ENCODE measurements at regions not wholly inside any gene's neighbourhood (a gene's known extent, or its start where the extent isn't known, plus 50 kb on each side); places are given as distances from the start of the nearest gene placed in this dataset.

DNA sequence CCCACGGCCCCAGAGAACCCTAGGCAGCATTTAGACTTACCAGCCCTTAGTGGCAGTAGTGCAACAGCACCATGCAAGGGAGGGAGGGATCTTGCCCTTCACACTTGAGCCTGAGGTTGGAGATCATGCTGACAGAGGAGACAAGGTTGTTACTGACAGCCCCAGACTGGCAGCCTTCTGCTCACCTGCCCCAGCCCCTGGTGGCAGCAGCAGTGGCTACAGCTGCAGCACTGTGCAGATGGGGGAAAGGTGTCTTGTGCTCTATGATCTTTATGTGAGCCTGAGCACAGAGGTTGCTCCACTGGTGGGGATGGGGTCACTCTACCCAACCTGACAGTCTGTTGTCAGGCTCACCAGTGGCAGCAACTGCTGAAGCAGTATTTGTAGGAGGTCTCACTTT, 501.2 kb upstream of the LRRTM4 start:
- DNase-seq (ENCODE audit: low spot score): no peak

GRCh38 chr2:78024996-78025395, 502.8 kb upstream of the LRRTM4 start:
- DNase-seq (ENCODE audit: low spot score): no peak

- no peak for DNase-seq (ENCODE audit: low spot score)
Measured at GRCh38 chr2:78029392-78029995, 507.3 kb upstream of the LRRTM4 start.

DNA sequence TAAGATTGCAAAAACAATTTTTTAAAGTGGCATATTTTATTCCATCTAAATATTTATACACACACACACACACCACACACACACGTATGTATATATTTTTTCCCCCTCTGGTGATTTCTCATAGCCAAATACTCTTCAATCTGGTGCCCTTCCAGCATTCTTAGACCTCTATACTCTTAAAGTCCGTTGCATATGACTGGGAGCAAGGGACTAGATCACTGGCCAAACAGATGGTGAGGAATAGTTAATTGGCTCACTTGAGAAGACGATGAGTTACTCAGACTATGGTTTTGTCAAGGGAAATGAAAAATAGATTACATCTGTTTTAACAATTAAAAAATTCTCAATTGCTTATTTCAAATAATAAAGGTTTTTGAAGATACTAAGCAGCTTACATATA, 512.5 kb upstream of the LRRTM4 start:
- DNase-seq (ENCODE audit: low spot score): no peak

DNA sequence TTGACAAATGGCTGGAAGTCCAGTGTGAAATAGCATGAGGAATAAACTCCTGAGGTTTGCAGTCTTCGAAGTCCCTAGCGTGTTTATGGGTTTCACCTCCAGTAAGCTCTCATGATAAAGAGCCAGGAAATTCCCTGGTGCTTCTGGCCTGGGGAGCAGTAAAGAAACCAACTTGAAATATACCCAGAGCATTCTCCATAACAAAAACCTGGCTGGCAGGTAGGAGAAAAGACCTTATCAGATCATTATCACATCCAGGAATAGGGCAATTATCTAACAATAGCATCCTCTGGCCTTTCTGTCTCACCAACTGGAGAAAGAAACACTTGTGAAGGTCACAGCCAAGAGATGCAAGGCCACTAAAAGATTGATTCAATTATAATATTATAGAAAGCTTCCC, 513.6 kb upstream of the LRRTM4 start:
- DNase-seq (ENCODE audit: low spot score): no peak

GRCh38 chr2:78051480-78051879, 529.3 kb upstream of the LRRTM4 start:
- no peak for DNase-seq (ENCODE audit: low spot score)

GRCh38 chr2:78056976-78057375, 534.8 kb upstream of the LRRTM4 start:
- no peak for DNase-seq (ENCODE audit: low spot score)

DNA sequence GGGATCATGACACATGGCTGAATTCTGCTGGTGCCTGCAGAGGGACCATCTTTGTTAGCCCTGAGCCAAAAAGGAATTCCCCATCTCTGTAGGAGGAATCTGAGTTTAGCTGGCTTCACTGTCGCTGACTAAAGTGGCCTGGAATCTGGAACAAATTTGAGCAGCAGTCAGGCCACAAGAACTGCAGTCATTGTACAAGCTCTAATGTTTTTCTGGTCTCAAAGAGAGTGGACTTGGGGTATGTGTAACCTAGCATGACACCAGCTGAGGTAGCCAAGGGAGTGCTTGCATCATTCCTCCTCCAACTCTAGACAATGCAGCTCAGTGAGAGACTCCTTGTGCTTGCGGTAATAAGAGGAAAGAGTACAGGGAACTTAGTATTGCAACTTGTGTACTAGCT, 539.1 kb upstream of the LRRTM4 start:
- no peak for DNase-seq (ENCODE audit: low spot score)

DNA sequence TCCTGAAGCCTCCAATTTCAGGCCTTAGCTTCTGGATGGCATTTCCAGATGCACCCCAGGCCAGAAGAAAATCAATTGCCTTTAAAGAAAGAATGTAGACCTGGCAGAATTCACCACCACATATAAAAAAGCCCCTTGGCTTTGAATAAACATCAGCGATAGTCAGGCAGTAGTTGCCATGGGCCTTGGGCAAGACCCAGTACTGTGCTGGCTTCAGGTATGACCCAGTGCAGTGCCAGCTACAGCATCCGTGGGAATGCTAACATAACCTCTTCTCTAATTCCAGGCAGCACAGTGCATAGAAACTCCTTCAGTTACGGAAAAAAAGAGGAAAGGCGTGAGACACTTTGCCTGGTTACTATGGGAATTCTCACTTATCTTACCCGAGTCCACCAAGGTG, 539.6 kb upstream of the LRRTM4 start:
- no peak for DNase-seq (ENCODE audit: low spot score)

- no peak for DNase-seq (ENCODE audit: low spot score)
Measured at GRCh38 chr2:78063246-78064020, 541.3 kb upstream of the LRRTM4 start.

DNA sequence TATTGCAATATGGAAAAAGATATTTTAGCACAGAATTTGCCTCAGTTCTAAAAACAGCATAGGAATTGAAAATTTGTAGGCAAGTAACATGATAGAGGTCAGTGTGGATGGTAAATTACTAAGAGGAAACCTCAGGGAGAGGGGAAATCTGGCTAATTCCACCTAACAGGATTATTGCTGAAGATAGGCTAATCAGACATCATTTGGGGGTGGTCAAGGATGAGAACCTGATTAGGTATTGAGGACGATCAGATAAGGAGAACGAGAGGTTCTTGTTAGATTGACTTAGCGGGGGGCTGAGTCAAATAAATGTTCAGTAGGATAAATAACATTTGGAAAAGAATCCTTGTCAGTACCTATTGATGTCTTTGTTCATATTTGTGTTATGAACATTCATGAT, 543.2 kb upstream of the LRRTM4 start:
- no peak for DNase-seq (ENCODE audit: low spot score)

DNA sequence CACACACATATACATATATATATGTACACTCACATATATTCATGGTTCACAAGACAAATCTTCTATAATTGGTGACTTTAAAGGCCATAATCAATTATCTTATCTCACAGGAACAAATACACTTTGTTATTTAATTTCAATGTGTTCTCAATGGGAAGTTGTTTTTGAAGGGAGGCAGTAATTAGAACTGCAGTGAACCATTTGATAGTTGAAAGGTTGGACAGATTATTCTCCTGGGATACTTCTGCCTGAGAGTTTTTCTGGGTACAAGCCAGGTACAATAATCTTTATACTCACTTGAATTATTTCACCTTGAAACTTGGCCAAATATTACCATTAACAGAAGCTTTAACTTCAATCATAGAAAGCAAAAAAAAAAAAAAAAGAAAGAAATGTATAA, 546.6 kb upstream of the LRRTM4 start:
- DNase-seq (ENCODE audit: low spot score): no peak

- DNase-seq (ENCODE audit: low spot score): no peak
Measured at GRCh38 chr2:78070693-78071092, 548.5 kb upstream of the LRRTM4 start.

DNA sequence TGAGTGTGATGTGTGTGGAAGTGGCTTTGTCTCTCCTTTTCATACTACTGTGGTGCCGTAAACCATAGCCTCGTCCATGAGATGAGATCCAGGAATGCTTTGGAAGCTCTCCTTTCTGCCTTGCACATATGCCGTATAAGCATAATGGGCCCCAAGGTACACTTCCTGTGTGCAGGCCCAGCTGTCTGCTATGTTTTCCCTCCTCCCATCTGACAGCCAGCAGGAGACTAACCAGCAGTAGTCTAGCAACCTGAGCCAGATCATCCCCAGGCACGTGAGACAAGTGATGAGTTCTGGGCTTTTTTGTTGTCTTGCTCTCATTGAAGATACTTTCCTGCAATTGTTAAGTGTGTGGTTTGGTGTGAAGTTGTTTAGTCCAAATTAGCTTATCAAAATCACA, 555.5 kb upstream of the LRRTM4 start:
- no peak for DNase-seq (ENCODE audit: low spot score)

DNA sequence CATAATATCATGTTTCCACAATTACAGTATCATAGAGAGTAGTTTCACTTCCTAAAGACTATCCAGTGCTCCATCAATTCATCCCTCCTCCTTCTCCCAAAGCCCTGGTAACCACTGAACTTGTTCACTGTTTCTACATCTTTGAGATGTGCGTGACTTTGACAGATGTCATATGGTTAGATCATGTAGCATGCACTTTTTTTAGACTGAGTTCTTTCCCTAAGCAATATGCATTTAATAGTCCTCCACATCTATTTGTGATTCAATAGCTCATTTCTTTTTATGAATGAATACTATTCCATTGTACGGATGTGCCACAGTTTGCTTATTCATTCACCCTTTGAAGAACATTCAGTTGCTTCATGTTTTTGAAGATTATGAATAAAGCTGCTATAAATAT, 560.4 kb upstream of the LRRTM4 start:
- DNase-seq (ENCODE audit: low spot score): no peak

DNA sequence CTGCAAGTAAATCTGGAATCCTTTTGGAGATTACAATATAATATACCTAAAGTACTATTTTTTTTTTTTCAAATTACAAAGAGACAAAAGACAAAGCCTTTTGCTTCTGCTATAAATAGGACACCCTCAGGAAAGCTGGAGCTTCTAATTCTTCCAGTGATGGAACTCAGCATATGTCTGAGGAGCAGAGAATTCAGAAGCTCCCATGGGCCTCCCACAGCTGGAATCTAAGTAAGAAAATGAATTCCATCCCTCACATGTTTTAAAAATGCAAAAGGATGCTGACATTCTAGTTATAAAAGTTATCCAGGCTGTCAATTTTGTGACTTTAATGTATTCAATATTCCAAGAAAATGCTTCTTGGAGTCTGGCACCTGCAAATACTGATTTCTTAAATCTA, 571.3 kb upstream of the LRRTM4 start:
- DNase-seq (ENCODE audit: low spot score): no peak

DNA sequence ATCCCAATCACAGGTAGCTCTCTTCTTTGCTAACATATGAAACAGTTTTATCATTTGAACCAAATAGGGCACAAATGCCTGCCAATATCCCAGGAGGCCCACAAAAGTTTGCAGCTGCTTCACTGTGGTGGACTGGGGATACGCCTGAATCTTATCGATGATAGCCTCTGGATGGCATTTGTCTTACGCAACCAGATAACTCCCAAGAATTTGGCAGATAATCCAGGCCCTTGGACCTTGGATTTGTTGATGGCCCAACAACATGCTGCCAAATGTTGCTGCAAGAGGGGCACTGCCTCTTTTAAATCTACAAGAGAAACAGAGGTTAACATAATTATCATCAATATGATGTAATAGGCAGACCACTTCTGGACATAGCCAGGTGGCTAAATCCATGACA, 587.1 kb upstream of the LRRTM4 start:
- no peak for DNase-seq (ENCODE audit: low spot score)

DNA sequence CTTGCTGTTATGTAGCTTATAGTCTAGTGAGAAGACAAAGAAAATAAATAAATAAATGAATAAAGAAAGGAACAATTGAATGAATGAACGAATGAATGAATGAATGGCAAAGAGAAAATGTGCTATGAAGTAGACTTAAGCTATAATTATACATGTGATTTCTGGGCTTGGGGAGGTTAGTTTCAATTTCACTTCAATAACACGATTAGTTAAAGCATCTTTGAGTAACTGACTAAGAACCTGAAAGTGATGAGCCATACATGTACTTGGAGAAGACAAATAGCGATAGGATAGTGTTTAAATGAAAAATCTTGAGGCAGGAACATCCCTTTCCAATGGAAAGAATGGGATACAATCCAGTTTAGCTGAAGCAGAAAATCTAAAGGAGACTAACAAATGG, 593.1 kb upstream of the LRRTM4 start:
- DNase-seq (ENCODE audit: low spot score): no peak

DNA sequence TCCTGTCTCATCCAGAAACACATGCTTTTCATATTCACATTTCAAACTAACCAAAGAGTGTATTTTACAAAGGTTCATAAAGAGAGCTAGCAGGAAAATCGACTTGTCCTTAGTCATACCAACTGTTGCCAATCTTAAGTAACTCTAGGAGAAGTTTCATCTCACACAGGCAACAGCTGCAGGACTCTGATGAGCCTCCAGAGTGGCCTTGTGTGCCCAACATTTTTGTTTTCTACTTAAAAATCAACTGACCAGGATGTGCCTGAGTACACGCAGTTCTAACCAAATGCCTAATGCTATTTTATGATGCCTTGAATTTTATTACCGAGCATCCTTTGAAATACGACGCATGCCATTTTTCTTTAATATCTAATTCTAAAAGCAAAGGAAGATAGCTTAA, 595.9 kb upstream of the LRRTM4 start:
- no peak for DNase-seq (ENCODE audit: low spot score)

DNA sequence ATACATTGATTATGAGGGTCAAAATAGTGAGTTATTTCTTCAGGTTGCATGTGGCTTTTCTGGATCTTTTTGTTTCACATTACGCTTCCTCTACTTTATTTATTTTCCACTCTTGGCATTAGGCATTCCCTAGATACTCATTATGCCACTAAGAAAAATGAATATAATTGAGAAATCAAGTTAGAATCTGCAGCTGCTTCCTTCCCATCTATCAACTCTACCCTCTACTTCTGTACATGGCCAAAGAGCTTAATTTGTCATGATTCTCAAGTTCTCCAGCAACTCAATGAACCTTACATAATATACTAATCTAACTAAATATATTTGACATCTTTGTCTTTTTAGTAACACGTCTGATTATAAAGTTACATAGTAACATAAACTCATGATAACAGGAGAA, 598.1 kb upstream of the LRRTM4 start:
- no peak for DNase-seq (ENCODE audit: low spot score)

GRCh38 chr2:78125042-78125441, 602.9 kb upstream of the LRRTM4 start:
- DNase-seq (ENCODE audit: low spot score): no peak

- DNase-seq (ENCODE audit: low spot score): no peak
Measured at GRCh38 chr2:78127424-78127823, 605.2 kb upstream of the LRRTM4 start.

DNA sequence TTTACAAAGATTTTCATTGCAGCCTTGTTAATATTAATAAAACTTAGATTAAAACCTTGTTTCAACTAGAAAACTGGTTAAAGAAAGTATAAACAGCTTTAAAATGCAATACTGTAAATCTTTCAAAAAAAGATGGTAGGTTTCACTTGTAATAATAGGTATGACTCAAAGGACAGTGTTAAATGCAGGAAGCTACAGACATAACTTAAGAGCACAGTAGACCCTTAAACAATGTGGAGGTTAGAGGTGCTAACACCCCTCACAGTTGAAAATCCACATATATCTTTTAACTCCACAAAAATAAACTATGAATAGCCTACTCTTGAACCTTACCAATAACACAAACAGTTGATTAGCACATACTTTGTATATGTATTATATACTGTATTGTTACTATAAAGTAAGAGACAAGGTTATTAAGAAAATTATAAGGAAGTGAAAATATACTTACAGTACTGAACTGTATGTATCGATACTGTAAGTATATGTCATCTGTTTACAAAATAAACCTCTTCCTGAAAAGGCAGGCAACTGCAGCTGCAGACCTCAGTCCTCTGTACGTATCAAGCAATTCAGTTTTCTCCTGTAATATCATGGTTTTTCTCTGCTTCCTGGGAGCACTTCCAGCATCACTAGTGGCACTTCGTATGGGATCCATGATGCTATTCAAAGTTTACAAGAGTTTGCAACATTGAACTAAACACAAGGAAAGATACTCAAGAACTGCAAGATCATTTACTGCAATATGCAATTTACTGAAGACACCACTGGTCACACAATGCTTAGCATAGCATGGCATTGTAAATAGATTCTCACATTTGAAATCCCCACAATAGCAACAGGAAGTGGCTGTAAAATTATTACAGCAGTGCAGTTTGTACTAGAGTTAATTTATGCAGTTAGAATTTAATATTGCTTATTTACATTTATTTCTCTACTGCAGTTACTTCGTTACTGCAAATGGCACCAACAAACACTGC, 610.5 kb upstream of the LRRTM4 start:
- DNase-seq (ENCODE audit: low spot score): no peak
